ENCODE measurements at regions not wholly inside any gene's neighbourhood (a gene's known extent, or its start where the extent isn't known, plus 50 kb on each side); places are given as distances from the start of the nearest gene placed in this dataset.

GRCh38 chr13:76829572-76830327 lies 56.5 kb downstream of the KCTD12 start:
- Histone ChIP-seq H3K79me2 (ENCODE audit: control insufficient read depth, insufficient read depth, low read length) (no peaks in the 10 kb centered on the region), H3K27ac (ENCODE audit: control insufficient read depth, insufficient read depth, low read length) (no peak overlapping the region), H3K36me3 (ENCODE audit: control insufficient read depth in 2 of 2, extremely low read depth in 1 of 2, insufficient read depth in 2 of 2, low read length in 2 of 2) (no peaks in the 10 kb centered on the region), H4K20me1 (ENCODE audit: control insufficient read depth, extremely low read depth, insufficient read depth, low read length) (no peaks in the 10 kb centered on the region), H3K9me1 (ENCODE audit: control insufficient read depth, extremely low read depth, insufficient read depth, low read length) (no peaks in the 10 kb centered on the region), H3K4me2 (ENCODE audit: control insufficient read depth, extremely low read depth, insufficient read depth, low read depth, low read length) (no peak overlapping the region), H3K4me1 (ENCODE audit: control insufficient read depth, extremely low read depth, insufficient read depth, low read length) (peaks cover 8% of the 10 kb centered on the region), H3K27me3 (ENCODE audit: control insufficient read depth, extremely low read depth, insufficient read depth, low read length) (no peaks in the 10 kb centered on the region), H2AFZ (ENCODE audit: control insufficient read depth, low read length) (no peak overlapping the region), H3K9ac (ENCODE audit: control insufficient read depth, extremely low read depth, insufficient read depth, low read length) (no peak overlapping the region), H3K9me3 (ENCODE audit: control insufficient read depth, low read depth, low read length) (no peaks in the 10 kb centered on the region), H3K4me3 (ENCODE audit: control insufficient read depth in 2 of 3, extremely low read depth in 1 of 3, insufficient read depth in 2 of 3, low read depth in 1 of 3, low read length in 3 of 3) (no peak overlapping the region)
- FAIRE-seq (no peak), DNase-seq (ENCODE audit: low read depth, low spot score) (no peak)
- dilution Hi-C loops (cut with MboI; ENCODE audit: extremely low pct_ligation_motif_present, low sequenced_read_pairs) = loop anchor here (10.0 kb wide), 1 partner anchor 75 kb away; no protein-coding TSS in a partner anchor
- TF ChIP-seq CTCF (optimal IDR thresholded peaks at IDR 0.05 in 1 of 3, IDR thresholded peaks at IDR 0.05 in 1 of 3, conservative IDR thresholded peaks at IDR 0.05 in 1 of 3; ENCODE audit: extremely low read depth in 1 of 3, insufficient read depth in 2 of 3, low read length in 3 of 3) (no peak), EZH2 (IDR thresholded peaks at IDR 0.05; ENCODE audit: low read length) (no peak)

DNA sequence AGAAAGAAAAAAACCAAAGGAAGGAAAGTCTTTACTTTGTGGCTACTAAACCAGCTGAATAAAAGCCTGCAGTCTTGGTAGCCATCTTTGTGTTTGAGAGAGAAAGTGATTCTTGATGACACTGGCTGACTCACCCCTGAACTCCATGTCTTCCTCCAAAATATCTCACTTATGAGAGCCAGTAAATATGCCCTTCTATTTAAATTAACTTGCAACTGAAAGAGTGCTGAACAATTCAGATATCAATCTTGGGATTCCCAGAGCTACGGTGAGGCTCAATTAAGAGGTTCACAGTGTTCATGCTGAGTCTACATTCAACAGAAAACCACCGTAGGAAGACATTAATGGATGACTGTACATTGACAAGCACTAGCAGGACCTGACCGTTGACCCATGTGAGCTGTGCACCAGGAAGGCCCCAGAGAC lies 57.9 kb downstream of the KCTD12 start:
- H3K4me3 ChIP-seq (ENCODE audit: control insufficient read depth in 2 of 3, extremely low read depth in 1 of 3, insufficient read depth in 2 of 3, low read depth in 1 of 3, low read length in 3 of 3) = no peak overlapping the region
- H2AFZ ChIP-seq (ENCODE audit: control insufficient read depth, low read length) = no peak overlapping the region
- H3K9ac ChIP-seq (ENCODE audit: control insufficient read depth, extremely low read depth, insufficient read depth, low read length) = no peak overlapping the region
- H3K27ac ChIP-seq (ENCODE audit: control insufficient read depth, insufficient read depth, low read length) = no peak overlapping the region
- no peaks in the 10 kb centered on the region for H3K9me3 ChIP-seq (ENCODE audit: control insufficient read depth, low read depth, low read length)
- H3K4me1 ChIP-seq (ENCODE audit: control insufficient read depth, extremely low read depth, insufficient read depth, low read length) = peaks cover 8% of the 10 kb centered on the region
- TF ChIP-seq CTCF (optimal IDR thresholded peaks at IDR 0.05 in 1 of 3, IDR thresholded peaks at IDR 0.05 in 1 of 3, conservative IDR thresholded peaks at IDR 0.05 in 1 of 3; ENCODE audit: extremely low read depth in 1 of 3, insufficient read depth in 2 of 3, low read length in 3 of 3) (no peak), EZH2 (IDR thresholded peaks at IDR 0.05; ENCODE audit: low read length) (no peak)
- no peaks in the 10 kb centered on the region for H3K79me2 ChIP-seq (ENCODE audit: control insufficient read depth, insufficient read depth, low read length)
- H3K27me3 ChIP-seq (ENCODE audit: control insufficient read depth, extremely low read depth, insufficient read depth, low read length) = no peaks in the 10 kb centered on the region
- no peaks in the 10 kb centered on the region for H3K9me1 ChIP-seq (ENCODE audit: control insufficient read depth, extremely low read depth, insufficient read depth, low read length)
- peak; percentile 71 for FAIRE-seq
- dilution Hi-C loops (cut with MboI; ENCODE audit: extremely low pct_ligation_motif_present, low sequenced_read_pairs) = loop anchor here (10.0 kb wide), 1 partner anchor 76 kb away; no protein-coding TSS in a partner anchor
- H4K20me1 ChIP-seq (ENCODE audit: control insufficient read depth, extremely low read depth, insufficient read depth, low read length) = no peaks in the 10 kb centered on the region
- H3K36me3 ChIP-seq (ENCODE audit: control insufficient read depth in 2 of 2, extremely low read depth in 1 of 2, insufficient read depth in 2 of 2, low read length in 2 of 2) = no peaks in the 10 kb centered on the region
- DNase-seq (ENCODE audit: low read depth, low spot score) = no peak
- H3K4me2 ChIP-seq (ENCODE audit: control insufficient read depth, extremely low read depth, insufficient read depth, low read depth, low read length) = peak overlapping the region; percentile 33
